ENCODE measurements at regions not wholly inside any gene's neighbourhood (a gene's known extent, or its start where the extent isn't known, plus 50 kb on each side); places are given as distances from the start of the nearest gene placed in this dataset.

GRCh38 chr16:86320237-86320595 is 190.1 kb upstream of the FOXF1 start:
- Histone ChIP-seq H3K4me3 (replicated peaks in 1 of 2; ENCODE audit: low read depth in 1 of 2, low read length in 2 of 2) (no peak overlapping the region), H3K4me2 (ENCODE audit: low read length) (no peak overlapping the region), H3K27ac (ENCODE audit: low read depth, low read length) (no peak overlapping the region), H3K36me3 (ENCODE audit: control insufficient read depth in 1 of 2, insufficient read depth in 2 of 2, low read length in 2 of 2) (no peaks in the 10 kb centered on the region), H3K9ac (ENCODE audit: low read length) (no peak overlapping the region), H2AFZ (ENCODE audit: low read depth, low read length, poor library complexity, severe bottlenecking) (no peak overlapping the region), H4K20me1 (ENCODE audit: insufficient read depth) (no peaks in the 10 kb centered on the region), H3K27me3 (ENCODE audit: insufficient read depth, low read length) (no peaks in the 10 kb centered on the region), H3K9me2 (ENCODE audit: insufficient read depth) (no peaks in the 10 kb centered on the region), H3K9me3 (ENCODE audit: control insufficient read depth in 1 of 2, insufficient read depth in 1 of 2, low read depth in 1 of 2, low read length in 2 of 2) (no peaks in the 10 kb centered on the region), H3K79me2 (ENCODE audit: insufficient read depth, low read length) (no peaks in the 10 kb centered on the region), H3K4me1 (ENCODE audit: control insufficient read depth in 1 of 2, insufficient read depth in 2 of 2, low read length in 2 of 2) (no peaks in the 10 kb centered on the region)
- DNase-seq (ENCODE audit: low read depth, low spot score), result no peak
- ChIA-PET RAD21 (ENCODE audit: low non-redundant PET in 1 of 2, low total read pairs in 2 of 2, uncharacterized antibody in 2 of 2, unreplicated experiment in 2 of 2) (no interaction called here), CTCF (interaction anchor here (1.0 to 1.8 kb wide), 2 partner anchors 21 to 68 kb away, joined by 4 to 6 read pairs; no protein-coding TSS in a partner anchor), POLR2A (no interaction called here)
- ATAC-seq, result no peak
- intact Hi-C loops (cut with micrococcal nuclease), result no loop called here
- TF ChIP-seq JUND (IDR thresholded peaks at IDR 0.05), result no peak
- peak; percentile 40 for TF ChIP-seq TCF7L2 (IDR thresholded peaks at IDR 0.05; ENCODE audit: borderline replicate concordance, extremely low read depth, insufficient read depth, insufficient read length)
- TF ChIP-seq YY1 (IDR thresholded peaks at IDR 0.05; ENCODE audit: extremely low read depth, insufficient replicate concordance, low read depth, low read length), result no peak
- no peak for TF ChIP-seq ZBTB33 (IDR thresholded peaks at IDR 0.05; ENCODE audit: extremely low read depth, insufficient replicate concordance, low read length)
- BruUV-seq (replicated peaks), result no TSS peak

- BruUV-seq (replicated peaks), result no TSS peak
- Histone ChIP-seq H3K9me2 (ENCODE audit: insufficient read depth) (no peaks in the 10 kb centered on the region), H3K27ac (ENCODE audit: low read depth, low read length) (no peak overlapping the region), H4K20me1 (ENCODE audit: insufficient read depth) (no peaks in the 10 kb centered on the region), H3K9ac (ENCODE audit: low read length) (no peak overlapping the region), H3K27me3 (ENCODE audit: insufficient read depth, low read length) (no peaks in the 10 kb centered on the region), H3K4me1 (ENCODE audit: control insufficient read depth in 1 of 2, insufficient read depth in 2 of 2, low read length in 2 of 2) (no peaks in the 10 kb centered on the region), H3K4me2 (ENCODE audit: low read length) (no peak overlapping the region), H3K9me3 (ENCODE audit: control insufficient read depth in 1 of 2, insufficient read depth in 1 of 2, low read depth in 1 of 2, low read length in 2 of 2) (peaks cover 0 to 3% of the 10 kb centered on the region in 2 experiments; a peak in 1 of 4 replicates), H3K4me3 (replicated peaks in 1 of 2; ENCODE audit: low read depth in 1 of 2, low read length in 2 of 2) (no peak overlapping the region), H3K79me2 (ENCODE audit: insufficient read depth, low read length) (no peaks in the 10 kb centered on the region), H3K36me3 (ENCODE audit: control insufficient read depth in 1 of 2, insufficient read depth in 2 of 2, low read length in 2 of 2) (no peaks in the 10 kb centered on the region), H2AFZ (ENCODE audit: low read depth, low read length, poor library complexity, severe bottlenecking) (no peak overlapping the region)
- intact Hi-C loops (cut with micrococcal nuclease), result no loop called here
- ATAC-seq, result no peak
- RAD21 ChIA-PET (ENCODE audit: low non-redundant PET in 1 of 2, low total read pairs in 2 of 2, uncharacterized antibody in 2 of 2, unreplicated experiment in 2 of 2), result no interaction called here
- TF ChIP-seq ZBTB33 (IDR thresholded peaks at IDR 0.05; ENCODE audit: extremely low read depth, insufficient replicate concordance, low read length) (no peak), RAD21 (IDR thresholded peaks at IDR 0.05; ENCODE audit: low read depth) (no peak), EZH2 (IDR thresholded peaks at IDR 0.05) (no peak), SRF (IDR thresholded peaks at IDR 0.05; ENCODE audit: low read depth) (no peak), ATF3 (IDR thresholded peaks at IDR 0.05) (no peak)
- DNase-seq (ENCODE audit: low read depth, low spot score), result no peak
- POLR2A ChIA-PET, result no interaction called here
- CTCF ChIA-PET, result no interaction called here
Measured at GRCh38 chr16:86321491-86321890, 188.8 kb upstream of the FOXF1 start.
